Right lobe of liver (tissue), 4 donors: ENCODE measurements at regions not wholly inside any gene's neighbourhood (a gene's known extent, or its start where the extent isn't known, plus 50 kb on each side); places are given as distances from the start of the nearest gene placed in this dataset.

ENCODE experiments used
- POLR2A ChIP-seq: fragments of 450-650 bp; IDR thresholded peaks from one replicate; pipeline ENCODE4 v1.6.1; 2017; ENCODE audit warnings: antibody characterized with exemption, mild to moderate bottlenecking
- TF ChIP-seq, protein P1 (sequence below), 4 donors: fragments of 200-600 bp in 3 of 4; fragments of 450-650 bp in 1 of 4; IDR thresholded peaks; one replicate each; pipeline versions ENCODE4 v1.5.1 to v1.8.0; 2016 to 2022; ENCODE audit warnings: antibody characterized with exemption in 4 of 4, mild to moderate bottlenecking in 2 of 4
- donor health status: DM: no; HTN: no; CAD: no.
- donor health status: DM: no; HTN: no; CAD: no.
- donor health status: DM: no; HTN: yes; CAD: no.

DNA sequence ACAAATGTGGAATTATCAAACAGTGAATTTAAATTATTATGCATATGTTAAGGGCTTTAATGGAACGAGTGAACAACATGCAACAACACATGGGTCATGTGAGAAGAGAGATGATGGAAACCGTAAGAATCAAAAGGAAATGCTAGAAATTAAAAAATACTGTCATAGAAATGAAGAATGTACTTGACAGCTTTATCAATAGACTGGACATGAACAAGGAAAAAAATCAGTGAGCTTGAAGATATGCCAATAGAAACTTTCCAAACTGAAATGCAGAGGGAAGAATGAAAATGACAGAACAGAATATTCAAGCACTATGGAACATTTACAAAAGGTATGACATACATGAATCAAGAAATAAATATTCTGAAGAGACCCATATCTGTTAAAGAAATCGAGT lies 117.7 kb upstream of the KCNJ3 start:
- TF ChIP-seq, protein P1, sequence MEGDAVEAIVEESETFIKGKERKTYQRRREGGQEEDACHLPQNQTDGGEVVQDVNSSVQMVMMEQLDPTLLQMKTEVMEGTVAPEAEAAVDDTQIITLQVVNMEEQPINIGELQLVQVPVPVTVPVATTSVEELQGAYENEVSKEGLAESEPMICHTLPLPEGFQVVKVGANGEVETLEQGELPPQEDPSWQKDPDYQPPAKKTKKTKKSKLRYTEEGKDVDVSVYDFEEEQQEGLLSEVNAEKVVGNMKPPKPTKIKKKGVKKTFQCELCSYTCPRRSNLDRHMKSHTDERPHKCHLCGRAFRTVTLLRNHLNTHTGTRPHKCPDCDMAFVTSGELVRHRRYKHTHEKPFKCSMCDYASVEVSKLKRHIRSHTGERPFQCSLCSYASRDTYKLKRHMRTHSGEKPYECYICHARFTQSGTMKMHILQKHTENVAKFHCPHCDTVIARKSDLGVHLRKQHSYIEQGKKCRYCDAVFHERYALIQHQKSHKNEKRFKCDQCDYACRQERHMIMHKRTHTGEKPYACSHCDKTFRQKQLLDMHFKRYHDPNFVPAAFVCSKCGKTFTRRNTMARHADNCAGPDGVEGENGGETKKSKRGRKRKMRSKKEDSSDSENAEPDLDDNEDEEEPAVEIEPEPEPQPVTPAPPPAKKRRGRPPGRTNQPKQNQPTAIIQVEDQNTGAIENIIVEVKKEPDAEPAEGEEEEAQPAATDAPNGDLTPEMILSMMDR (IDR thresholded peaks at IDR 0.05) = no peak
- no peak for TF ChIP-seq POLR2A
